ENCODE measurements at regions not wholly inside any gene's neighbourhood (a gene's known extent, or its start where the extent isn't known, plus 50 kb on each side); places are given as distances from the start of the nearest gene placed in this dataset.

DNA sequence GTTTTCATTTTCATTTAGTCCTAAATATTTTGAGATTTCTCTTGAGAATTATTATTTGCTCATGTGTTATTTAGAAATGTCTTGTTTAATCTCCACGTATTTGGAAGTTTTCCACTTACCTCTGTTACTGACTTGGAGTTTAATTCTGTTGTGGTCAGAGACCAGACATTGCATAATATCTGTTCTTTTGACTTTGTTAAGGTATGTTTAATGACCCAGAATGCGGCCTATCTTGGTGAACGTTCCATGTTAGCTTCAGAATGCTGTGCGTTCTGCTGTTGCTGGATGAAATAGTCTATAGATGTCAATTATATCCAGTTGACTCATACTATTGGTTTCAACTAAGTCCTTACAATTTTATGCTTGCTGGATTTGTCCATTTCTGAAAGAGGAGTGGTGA is 325.3 kb upstream of the TARS1 start:
- TF ChIP-seq, protein P1, sequence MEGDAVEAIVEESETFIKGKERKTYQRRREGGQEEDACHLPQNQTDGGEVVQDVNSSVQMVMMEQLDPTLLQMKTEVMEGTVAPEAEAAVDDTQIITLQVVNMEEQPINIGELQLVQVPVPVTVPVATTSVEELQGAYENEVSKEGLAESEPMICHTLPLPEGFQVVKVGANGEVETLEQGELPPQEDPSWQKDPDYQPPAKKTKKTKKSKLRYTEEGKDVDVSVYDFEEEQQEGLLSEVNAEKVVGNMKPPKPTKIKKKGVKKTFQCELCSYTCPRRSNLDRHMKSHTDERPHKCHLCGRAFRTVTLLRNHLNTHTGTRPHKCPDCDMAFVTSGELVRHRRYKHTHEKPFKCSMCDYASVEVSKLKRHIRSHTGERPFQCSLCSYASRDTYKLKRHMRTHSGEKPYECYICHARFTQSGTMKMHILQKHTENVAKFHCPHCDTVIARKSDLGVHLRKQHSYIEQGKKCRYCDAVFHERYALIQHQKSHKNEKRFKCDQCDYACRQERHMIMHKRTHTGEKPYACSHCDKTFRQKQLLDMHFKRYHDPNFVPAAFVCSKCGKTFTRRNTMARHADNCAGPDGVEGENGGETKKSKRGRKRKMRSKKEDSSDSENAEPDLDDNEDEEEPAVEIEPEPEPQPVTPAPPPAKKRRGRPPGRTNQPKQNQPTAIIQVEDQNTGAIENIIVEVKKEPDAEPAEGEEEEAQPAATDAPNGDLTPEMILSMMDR (optimal IDR thresholded peaks at IDR 0.05 in 1 of 3, IDR thresholded peaks at IDR 0.05 in 1 of 3, conservative IDR thresholded peaks at IDR 0.05 in 1 of 3; ENCODE audit: extremely low read depth in 1 of 3, insufficient read depth in 2 of 3, low read length in 3 of 3), result no peak
- TF ChIP-seq EZH2 (IDR thresholded peaks at IDR 0.05; ENCODE audit: low read length), result no peak
